H1 (cell line): ENCODE measurements at regions not wholly inside any gene's neighbourhood (a gene's known extent, or its start where the extent isn't known, plus 50 kb on each side); places are given as distances from the start of the nearest gene placed in this dataset.

Experiments used
- CEBPB ChIP-seq: IDR thresholded peaks from 2 replicates; pipeline ENCODE4 v1.6.1; 2012; ENCODE audit warnings: low read depth, low read length
- HDAC2 ChIP-seq, 2 experiments: fragments of 300-600 bp in 1 of 2; sonication (generic) in 1 of 2; IDR thresholded peaks; 2 replicates each; pipeline ENCODE4 v1.6.1; 2011 to 2012; ENCODE audit warnings: low read depth in 2 of 2, low read length in 2 of 2, mild to moderate bottlenecking in 2 of 2, moderate library complexity in 2 of 2, borderline replicate concordance in 1 of 2, inconsistent platforms in 1 of 2
- JUN ChIP-seq: IDR thresholded peaks from 2 replicates; pipeline ENCODE4 v1.6.1; 2011; ENCODE audit warnings: low read depth, mild to moderate bottlenecking, improper control_type of control experiment, low read length
- POLR2A ChIP-seq, 2 experiments: IDR thresholded peaks; 1 replicate in 1 of 2; 2 replicates in 1 of 2; pipeline ENCODE4 v1.6.1; 2011; ENCODE audit warnings: low read depth in 2 of 2, low read length in 2 of 2, mild to moderate bottlenecking in 2 of 2; ENCODE audit errors: control extremely low read depth in 1 of 2
- RFX5 ChIP-seq: IDR thresholded peaks from 2 replicates; pipeline ENCODE4 v1.6.1; 2011; ENCODE audit warnings: low read depth, low read length, improper control_type of control experiment, borderline replicate concordance
- TF ChIP-seq, protein P1 (sequence below), 3 experiments: IDR thresholded peaks; 1 replicate in 2 of 3; 2 replicates in 1 of 3; pipeline versions ENCODE4 v1.5.1 to v1.6.1; 2011; ENCODE audit warnings: low read length in 3 of 3, mild to moderate bottlenecking in 3 of 3, inconsistent platforms in 2 of 3, low read depth in 1 of 3, moderate library complexity in 1 of 3; ENCODE audit not compliant: insufficient read depth in 1 of 3; ENCODE audit errors: control extremely low read depth in 1 of 3
- TF ChIP-seq, protein P2 (sequence below): IDR thresholded peaks from 2 replicates; pipeline ENCODE4 v1.6.1; 2011; ENCODE audit warnings: low read length, improper control_type of control experiment

GRCh38 chr1:4586611-4587160 lies 67.7 kb upstream of the AJAP1 start:
- TF ChIP-seq, protein P1, sequence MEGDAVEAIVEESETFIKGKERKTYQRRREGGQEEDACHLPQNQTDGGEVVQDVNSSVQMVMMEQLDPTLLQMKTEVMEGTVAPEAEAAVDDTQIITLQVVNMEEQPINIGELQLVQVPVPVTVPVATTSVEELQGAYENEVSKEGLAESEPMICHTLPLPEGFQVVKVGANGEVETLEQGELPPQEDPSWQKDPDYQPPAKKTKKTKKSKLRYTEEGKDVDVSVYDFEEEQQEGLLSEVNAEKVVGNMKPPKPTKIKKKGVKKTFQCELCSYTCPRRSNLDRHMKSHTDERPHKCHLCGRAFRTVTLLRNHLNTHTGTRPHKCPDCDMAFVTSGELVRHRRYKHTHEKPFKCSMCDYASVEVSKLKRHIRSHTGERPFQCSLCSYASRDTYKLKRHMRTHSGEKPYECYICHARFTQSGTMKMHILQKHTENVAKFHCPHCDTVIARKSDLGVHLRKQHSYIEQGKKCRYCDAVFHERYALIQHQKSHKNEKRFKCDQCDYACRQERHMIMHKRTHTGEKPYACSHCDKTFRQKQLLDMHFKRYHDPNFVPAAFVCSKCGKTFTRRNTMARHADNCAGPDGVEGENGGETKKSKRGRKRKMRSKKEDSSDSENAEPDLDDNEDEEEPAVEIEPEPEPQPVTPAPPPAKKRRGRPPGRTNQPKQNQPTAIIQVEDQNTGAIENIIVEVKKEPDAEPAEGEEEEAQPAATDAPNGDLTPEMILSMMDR (IDR thresholded peaks at IDR 0.05; ENCODE audit: control extremely low read depth in 1 of 3, insufficient read depth in 1 of 3, low read depth in 1 of 3, low read length in 3 of 3): no peak
- TF ChIP-seq POLR2A (IDR thresholded peaks at IDR 0.05; ENCODE audit: control extremely low read depth in 1 of 2, low read depth in 2 of 2, low read length in 2 of 2) (no peak), CEBPB (no peak), HDAC2 (IDR thresholded peaks at IDR 0.05; ENCODE audit: borderline replicate concordance in 1 of 2, low read depth in 2 of 2, low read length in 2 of 2) (no peak), RFX5 (no peak), JUN (no peak)
- TF ChIP-seq, protein P2, sequence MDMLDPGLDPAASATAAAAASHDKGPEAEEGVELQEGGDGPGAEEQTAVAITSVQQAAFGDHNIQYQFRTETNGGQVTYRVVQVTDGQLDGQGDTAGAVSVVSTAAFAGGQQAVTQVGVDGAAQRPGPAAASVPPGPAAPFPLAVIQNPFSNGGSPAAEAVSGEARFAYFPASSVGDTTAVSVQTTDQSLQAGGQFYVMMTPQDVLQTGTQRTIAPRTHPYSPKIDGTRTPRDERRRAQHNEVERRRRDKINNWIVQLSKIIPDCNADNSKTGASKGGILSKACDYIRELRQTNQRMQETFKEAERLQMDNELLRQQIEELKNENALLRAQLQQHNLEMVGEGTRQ: no peak
